ENCODE measurements at regions not wholly inside any gene's neighbourhood (a gene's known extent, or its start where the extent isn't known, plus 50 kb on each side); places are given as distances from the start of the nearest gene placed in this dataset.
"Not testable (repeated sequence)": the region's sequence is repeated elsewhere in the genome, so short reads cannot be mapped to it uniquely, and the experiment has no call there.

- no peak for DNase-seq (ENCODE audit: low read depth in 3 of 3, low spot score in 1 of 3)
These were observed 96.0 kb upstream of the VGLL4 start for GRCh38 chr3:11739706-11740105.

DNA sequence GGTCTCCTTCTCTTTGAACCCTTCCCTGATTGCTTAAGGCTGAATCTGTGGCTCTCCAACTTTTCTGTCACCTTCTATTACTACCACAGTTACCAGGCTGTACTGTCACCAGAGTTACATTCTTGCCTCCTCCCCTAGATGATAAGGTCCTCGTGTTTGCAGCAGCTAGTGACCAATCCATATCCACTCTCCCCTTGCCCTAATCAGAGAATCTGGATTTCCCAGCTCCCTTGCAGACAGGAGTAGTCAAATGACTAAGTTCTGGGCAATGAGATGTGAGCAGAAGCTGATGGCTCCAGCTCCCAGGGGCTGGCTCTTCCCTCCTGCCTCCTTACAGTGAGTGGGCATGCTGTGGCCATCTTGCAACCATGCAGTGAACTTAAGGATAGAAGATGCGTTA lies 95.4 kb upstream of the VGLL4 start:
- DNase-seq (ENCODE audit: low read depth in 3 of 3, low spot score in 1 of 3), result no peak

DNA sequence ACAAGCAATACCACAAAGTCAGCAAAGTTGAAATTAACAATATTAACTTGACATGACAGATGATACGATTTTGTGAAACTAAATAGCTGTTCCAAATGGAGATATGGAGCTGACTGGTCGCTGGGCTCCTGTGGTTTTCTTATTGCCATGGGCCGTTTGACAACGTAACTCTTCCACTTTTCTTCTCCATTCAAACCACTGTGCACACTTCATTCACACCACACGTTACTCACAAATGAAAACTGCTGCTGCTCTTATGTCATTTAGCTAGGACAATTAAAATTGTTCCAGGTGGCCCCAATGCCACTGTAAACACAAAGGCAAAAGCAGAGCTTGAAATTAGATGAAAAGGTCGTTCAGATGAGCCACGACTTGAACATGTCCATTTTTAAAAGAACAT lies 94.0 kb upstream of the VGLL4 start:
- no peak for DNase-seq (ENCODE audit: low read depth in 3 of 3, low spot score in 1 of 3)

DNA sequence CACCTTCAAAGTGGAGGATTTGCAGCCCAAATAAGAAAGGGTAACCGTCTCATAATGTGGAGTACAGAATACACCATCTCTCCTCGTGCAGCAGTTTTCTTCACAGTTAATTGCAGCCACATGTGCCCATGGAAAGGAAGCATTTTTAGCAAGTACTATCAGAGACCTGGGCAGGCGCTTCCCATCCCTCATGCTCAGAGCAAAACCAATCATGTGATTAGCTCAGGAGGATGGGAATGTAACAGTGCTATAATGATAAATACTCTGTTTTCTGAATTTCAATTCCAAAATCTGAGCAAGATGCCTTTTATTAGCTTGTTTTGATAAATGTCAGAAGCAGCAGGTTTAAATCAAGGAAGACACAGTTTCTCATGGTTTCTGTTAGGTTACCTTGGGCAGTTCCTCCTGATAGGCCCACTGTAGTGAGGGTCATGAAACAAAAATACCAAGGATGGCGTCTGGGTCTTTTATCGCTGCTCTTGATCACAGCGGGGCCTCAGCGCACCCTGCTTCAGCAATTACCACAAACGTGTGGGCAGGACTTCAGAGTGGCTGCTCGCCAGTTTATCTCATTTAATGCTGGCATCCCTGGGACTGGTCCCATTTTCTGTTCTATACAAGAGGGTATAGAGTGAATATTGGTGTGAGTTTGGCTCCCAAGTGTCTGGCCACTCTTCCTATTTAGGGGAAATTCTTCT lies 92.6 kb upstream of the VGLL4 start:
- DNase-seq (ENCODE audit: low read depth in 3 of 3, low spot score in 1 of 3), result no peak

GRCh38 chr3:11735638-11736037 lies 91.9 kb upstream of the VGLL4 start:
- no peak for DNase-seq (ENCODE audit: low read depth in 3 of 3, low spot score in 1 of 3)

GRCh38 chr3:11735111-11735510 lies 91.4 kb upstream of the VGLL4 start:
- not testable (repeated sequence) for DNase-seq (ENCODE audit: low read depth in 3 of 3, low spot score in 1 of 3)

- no peak for DNase-seq (ENCODE audit: low read depth in 3 of 3, low spot score in 1 of 3)
These were observed 90.2 kb upstream of the VGLL4 start for GRCh38 chr3:11733914-11734313.

- DNase-seq (ENCODE audit: low read depth in 3 of 3, low spot score in 1 of 3), result no peak
These were observed 83.5 kb upstream of the VGLL4 start for GRCh38 chr3:11727207-11727606.

- DNase-seq (ENCODE audit: low read depth in 3 of 3, low spot score in 1 of 3), result no peak
These were observed 82.4 kb upstream of the VGLL4 start for GRCh38 chr3:11726146-11726545.

DNA sequence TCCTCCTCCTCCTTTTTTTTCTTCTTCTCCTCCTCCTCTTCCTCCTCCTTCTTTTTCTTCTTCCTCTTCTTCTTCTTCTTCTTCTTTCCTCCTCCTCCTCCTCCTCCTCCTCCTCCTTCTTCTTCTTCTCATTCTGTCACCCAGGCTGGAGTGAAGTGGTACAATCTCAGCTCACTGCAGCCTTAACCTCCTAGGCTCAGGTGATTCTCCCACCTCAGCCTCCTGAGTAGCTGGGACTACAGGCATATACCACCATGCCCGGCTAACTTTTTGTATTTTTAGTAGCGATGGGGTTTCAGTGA lies 81.6 kb upstream of the VGLL4 start:
- DNase-seq (ENCODE audit: low read depth in 3 of 3, low spot score in 1 of 3), result not testable (repeated sequence)

DNA sequence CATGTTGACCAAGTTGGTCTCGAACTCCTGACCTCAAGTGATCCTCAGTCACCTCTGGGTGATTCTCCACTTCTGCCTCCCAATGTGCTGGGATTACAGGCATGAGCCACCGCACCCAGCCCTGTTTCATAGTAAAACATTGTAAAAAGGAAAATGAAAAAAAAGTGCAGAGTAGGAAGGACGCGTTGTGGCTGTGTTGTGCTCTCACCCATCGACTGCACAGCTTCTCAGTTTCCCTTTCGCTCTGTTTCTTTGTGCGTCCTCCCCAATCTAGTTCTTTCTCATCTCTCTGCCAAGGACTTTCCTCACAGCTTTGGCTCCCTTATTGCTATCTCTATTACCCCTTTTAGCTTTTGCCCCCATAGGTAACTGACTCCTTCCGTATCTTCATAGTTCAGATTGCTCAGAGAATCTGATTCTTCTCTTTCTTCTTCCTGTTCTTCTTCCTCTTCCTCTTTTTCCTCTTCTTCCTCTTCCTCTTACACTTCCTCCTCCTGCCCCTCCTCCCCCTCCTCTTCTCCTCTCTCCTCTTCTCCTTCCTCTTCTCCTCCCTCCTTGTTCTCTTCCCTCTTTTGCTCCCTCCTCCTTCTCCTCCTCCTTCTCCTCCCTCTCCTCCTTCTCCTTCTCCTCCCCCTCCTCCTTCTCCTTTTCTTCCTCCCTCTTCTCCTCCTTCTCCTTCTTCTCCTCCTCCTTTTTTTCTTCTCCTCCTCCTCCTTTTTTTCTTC lies 81.1 kb upstream of the VGLL4 start:
- DNase-seq (ENCODE audit: low read depth in 3 of 3, low spot score in 1 of 3), result no peak

DNA sequence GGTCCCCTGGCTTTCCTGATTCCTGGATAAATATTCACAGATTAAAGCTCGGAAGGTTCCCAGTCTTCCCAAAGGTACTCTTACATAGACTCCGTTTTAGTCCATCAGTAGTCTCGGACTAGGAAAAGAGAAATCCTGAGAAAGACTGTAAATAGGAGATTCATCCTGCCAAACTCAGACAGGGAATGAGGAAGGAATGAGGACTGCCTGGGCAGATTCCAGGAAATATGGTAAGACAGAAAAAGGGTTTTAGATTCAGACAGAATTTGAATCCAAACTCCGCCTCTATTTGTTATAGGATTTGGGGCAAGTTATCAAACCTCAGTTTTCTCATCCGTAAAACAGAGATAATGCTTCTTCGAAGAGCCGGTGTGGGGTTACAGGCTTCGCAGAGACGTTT lies 77.8 kb upstream of the VGLL4 start:
- no peak for DNase-seq (ENCODE audit: low read depth in 3 of 3, low spot score in 1 of 3)

GRCh38 chr3:11720917-11721411 lies 77.2 kb upstream of the VGLL4 start:
- DNase-seq (ENCODE audit: low read depth in 3 of 3, low spot score in 1 of 3), result no peak

GRCh38 chr3:11720304-11720898 lies 76.7 kb upstream of the VGLL4 start:
- DNase-seq (ENCODE audit: low read depth in 3 of 3, low spot score in 1 of 3), result peak in 1 of 3 donors; percentile 19

DNA sequence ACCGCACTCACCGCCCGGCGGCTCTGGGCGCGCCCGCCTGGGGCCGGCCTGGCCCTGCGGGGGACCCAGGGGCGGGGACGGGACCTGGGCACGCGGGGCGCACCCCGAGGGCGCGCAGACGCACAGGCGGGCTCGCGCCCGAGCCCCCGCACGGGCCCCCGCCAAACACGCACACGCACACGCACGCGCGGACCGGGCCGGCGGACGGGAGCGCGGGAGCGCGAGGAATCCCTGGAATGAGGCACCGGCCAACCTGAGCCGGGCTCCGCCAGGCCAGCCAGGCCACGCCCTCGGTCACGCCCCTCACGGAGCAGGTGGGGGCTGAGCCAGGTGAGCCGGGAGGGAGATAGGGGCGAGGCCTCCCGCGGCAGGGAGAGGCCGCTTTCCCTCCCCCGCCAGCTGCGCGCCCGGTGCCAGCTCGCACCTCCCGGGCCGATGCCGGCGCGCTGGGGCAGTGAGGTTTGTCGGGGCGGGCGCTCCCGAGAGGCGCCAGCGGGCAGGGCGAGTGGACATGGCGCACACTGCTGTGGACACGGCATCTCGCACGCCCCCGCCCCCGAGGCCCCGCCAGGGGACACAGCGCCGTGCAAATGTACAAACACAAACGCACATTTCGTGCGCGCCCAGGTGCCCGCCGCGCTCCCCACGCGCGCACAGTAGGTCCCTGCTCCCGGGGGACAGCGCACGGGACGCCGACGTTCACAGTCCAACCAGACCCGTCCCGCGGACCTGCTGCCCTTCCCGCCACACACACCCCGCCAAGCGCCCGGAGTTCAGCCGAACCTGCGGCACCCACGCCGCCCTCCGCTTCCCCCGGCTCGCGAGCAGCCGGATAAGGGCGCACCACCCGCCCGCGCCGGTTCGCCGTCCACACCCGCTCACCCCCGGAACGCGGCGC lies 75.9 kb upstream of the VGLL4 start:
- peak; percentile 44 to 61 (median 45) for DNase-seq (ENCODE audit: low read depth in 3 of 3, low spot score in 1 of 3)

DNA sequence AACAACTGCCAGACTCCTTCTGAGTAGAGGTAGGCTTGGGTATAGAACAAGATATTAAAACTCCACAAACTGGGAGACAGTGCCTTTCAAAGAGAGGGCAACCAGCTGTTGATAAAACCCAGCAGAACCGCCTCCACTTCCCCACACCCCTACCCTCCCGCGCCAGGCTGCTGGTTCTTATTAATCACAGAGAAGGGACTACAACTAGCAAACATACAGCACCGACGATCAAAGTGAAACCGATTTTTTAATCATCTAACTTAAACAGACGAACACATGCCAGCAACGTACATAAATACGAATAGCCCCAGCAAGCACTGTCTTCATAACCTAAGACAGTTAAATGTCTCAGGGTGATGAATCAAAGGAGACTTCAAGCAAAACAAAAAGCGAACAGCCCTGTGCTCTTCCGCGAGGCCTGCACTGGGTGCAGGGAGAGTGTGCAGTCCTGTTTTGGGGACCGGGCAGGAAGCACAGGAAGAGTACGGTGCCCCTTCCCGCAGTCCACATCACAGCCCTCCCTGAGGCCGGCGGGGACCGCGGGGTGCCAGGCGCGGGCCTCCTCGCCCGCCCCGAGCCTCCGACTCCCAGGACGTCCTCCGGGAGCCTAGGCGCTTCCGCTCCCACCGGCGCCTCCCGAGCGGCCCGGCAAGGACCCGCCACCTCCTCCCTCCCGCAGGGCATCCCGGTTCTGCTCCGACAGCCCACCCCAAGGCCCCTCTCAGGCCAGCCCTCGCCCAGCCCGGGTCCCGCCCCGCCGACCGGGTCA lies 75.1 kb upstream of the VGLL4 start:
- peak in 1 of 3 donors; percentile 17 for DNase-seq (ENCODE audit: low read depth in 3 of 3, low spot score in 1 of 3)

DNA sequence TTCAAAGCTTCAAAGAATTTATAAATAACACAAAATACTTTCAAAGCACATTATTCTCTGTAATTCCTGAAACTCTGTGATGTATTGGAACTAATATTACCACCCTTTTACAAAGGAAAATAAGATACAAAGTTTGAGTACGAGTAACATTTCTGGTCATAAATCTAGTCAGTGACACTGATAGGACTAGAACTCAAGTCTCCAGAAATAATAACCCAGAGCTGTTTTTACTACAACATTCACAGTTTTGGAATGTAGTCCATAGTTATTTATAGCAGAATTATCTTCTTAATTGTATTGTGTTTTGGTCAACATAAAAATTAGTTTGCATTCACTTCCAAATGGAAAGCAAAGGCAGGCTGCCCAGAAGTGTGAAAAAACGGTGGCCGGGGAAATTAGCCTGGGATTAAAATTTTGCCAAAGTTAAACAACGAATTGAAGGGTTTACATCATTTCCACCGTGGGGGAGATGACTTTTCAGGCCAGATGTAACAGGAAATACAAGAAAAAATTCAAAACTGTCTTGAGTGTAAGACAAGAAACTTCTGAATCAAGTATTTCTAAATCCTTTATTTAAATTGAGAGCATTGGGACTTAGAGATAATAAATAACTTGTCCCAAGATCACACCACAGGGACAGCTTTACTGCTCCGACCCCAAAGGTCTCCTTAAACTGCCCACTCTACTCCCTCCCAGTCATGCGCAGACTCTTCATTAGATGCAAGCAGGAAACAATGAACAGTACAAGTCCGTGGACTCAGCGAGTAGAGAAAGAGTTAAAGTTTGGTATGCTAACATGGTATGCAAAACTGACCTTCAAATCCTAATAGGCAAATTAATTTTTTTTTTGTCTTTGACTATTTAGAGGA lies 74.3 kb upstream of the VGLL4 start:
- DNase-seq (ENCODE audit: low read depth in 3 of 3, low spot score in 1 of 3), result no peak

GRCh38 chr3:11717301-11717700 lies 73.6 kb upstream of the VGLL4 start:
- DNase-seq (ENCODE audit: low read depth in 3 of 3, low spot score in 1 of 3), result no peak

DNA sequence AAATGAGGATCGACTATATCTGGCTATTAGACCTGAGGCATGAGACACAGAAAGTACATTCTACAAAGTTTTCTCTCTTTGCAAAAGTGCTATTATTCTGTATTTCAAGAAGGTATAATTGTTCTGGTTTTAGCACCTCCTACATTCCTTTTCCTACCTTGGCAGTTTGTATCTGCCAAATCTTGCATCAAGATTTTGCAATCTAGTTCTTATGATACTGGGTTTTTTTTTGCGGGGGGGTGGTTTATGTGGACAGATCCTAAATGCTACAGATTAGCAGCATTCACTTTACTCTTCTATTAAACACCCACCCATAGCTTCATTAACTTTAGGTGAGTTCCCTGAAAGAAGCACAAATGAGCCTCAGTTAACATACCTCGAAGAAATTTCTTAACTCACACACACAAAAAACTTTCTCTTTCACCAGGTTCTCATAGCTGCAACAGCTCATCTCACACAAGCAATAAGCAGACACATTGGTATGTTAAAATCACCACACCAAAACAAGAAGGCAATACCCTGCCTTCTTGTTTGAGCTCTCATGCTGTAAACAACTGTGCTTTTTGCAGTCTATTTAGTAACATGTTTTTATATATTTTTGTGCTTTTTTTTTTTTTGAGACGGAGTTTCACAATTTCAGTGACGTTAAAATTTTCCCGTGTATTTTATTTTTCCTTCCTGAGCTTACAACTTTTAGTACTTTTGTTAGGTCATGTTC lies 73.0 kb upstream of the VGLL4 start:
- no peak for DNase-seq (ENCODE audit: low read depth in 3 of 3, low spot score in 1 of 3)
